Lung (tissue), 11 donors: ENCODE measurements at regions not wholly inside any gene's neighbourhood (a gene's known extent, or its start where the extent isn't known, plus 50 kb on each side); places are given as distances from the start of the nearest gene placed in this dataset.

Source experiments
- ATAC-seq: fragments of 200-7000 bp; cut with Tn5 transposase; one replicate; pipeline ENCODE4 v1.9.1; 2020; ENCODE audit warnings: moderate number of reproducible peaks; ENCODE audit not compliant: insufficient read depth, low FRiP score
- DNase-seq, 3 donors: peaks; one replicate each; pipeline ENCODE4 v3.0.0-alpha.2; 2013 to 2017
- H3K27ac ChIP-seq, 2 donors: one replicate each; pipeline ENCODE4 v1.5.1; 2013; ENCODE audit warnings: mild to moderate bottlenecking in 2 of 2, moderate library complexity in 2 of 2, control low read depth in 1 of 2, inconsistent platforms in 1 of 2, low read depth in 1 of 2, low read length in 1 of 2
- H3K27me3 ChIP-seq, 3 donors: one replicate each; pipeline ENCODE4 v1.5.1; 2013; ENCODE audit warnings: low read length in 2 of 3; ENCODE audit not compliant: control insufficient read depth in 3 of 3, insufficient read depth in 3 of 3
- H3K36me3 ChIP-seq, 4 donors: one replicate each; pipeline ENCODE4 v1.5.1; 2013; ENCODE audit warnings: low read length in 4 of 4, mild to moderate bottlenecking in 1 of 4, moderate library complexity in 1 of 4; ENCODE audit not compliant: control insufficient read depth in 4 of 4, insufficient read depth in 4 of 4
- H3K4me1 ChIP-seq, 5 donors: one replicate each; pipeline ENCODE4 v1.5.1; 2013; ENCODE audit warnings: low read length in 5 of 5, mild to moderate bottlenecking in 2 of 5, moderate library complexity in 1 of 5; ENCODE audit not compliant: control insufficient read depth in 5 of 5, insufficient read depth in 5 of 5
- H3K4me3 ChIP-seq: one replicate; pipeline ENCODE4 v1.5.1; 2013; ENCODE audit warnings: mild to moderate bottlenecking, control low read depth, moderate library complexity
- H3K9ac ChIP-seq, 2 donors: one replicate each; pipeline ENCODE4 v1.5.1; 2013; ENCODE audit warnings: low read length in 2 of 2, control low read depth in 1 of 2; ENCODE audit not compliant: insufficient read depth in 1 of 2
- H3K9me3 ChIP-seq, 4 donors: one replicate each; pipeline ENCODE4 v1.5.1; 2013; ENCODE audit warnings: low read length in 3 of 4, mild to moderate bottlenecking in 1 of 4, moderate library complexity in 1 of 4; ENCODE audit not compliant: control insufficient read depth in 4 of 4, insufficient read depth in 3 of 4
- WGBS, 2 donors: extraction: QIAGEN DNeasy Blood & Tissue Kit; methylation state at CpG; one replicate each; pipeline ENCODE4 v1.1.7; 2013; 5-methylcytosine and 5-hydroxymethylcytosine counted together
- TF ChIP-seq, protein P1 (sequence below): IDR thresholded peaks from 2 replicates; pipeline ENCODE4 v1.5.1; 2012; ENCODE audit warnings: mild to moderate bottlenecking; ENCODE audit errors: control extremely low read depth, extremely low read depth
- donor health status: control.
- donor health status: control.
- donor health status: Bipolar disorder and iron deficiency.
- donor health status: healthy.
- donor health status: DM: yes; HTN: yes; CAD: no.

DNA sequence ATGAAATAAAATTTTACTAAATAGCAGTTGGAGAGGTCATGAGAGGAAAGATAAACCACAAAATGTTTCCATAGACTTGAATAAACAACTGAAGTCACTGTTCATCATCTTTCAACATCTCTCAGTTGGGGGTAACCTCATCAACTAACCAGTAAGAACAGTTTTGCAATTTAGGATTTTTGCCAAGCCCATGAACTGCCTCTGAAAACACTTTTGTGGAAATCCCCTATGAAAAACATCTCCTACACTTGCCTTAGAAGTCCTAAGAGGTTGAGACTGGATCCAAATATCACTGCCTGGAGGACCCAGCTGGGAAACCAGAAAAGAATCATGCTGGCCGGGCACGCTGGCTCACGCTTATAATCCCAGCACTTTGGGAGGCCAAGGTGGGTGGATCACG, 273.1 kb downstream of the C12orf50 start:
- no peaks in the 10 kb centered on the region for H3K4me1 ChIP-seq
- ATAC-seq (no peak), DNase-seq (peak in 2 of 3 donors; percentile 29 to 78)
- H3K9me3 ChIP-seq: no peaks in the 10 kb centered on the region
- TF ChIP-seq, protein P1, sequence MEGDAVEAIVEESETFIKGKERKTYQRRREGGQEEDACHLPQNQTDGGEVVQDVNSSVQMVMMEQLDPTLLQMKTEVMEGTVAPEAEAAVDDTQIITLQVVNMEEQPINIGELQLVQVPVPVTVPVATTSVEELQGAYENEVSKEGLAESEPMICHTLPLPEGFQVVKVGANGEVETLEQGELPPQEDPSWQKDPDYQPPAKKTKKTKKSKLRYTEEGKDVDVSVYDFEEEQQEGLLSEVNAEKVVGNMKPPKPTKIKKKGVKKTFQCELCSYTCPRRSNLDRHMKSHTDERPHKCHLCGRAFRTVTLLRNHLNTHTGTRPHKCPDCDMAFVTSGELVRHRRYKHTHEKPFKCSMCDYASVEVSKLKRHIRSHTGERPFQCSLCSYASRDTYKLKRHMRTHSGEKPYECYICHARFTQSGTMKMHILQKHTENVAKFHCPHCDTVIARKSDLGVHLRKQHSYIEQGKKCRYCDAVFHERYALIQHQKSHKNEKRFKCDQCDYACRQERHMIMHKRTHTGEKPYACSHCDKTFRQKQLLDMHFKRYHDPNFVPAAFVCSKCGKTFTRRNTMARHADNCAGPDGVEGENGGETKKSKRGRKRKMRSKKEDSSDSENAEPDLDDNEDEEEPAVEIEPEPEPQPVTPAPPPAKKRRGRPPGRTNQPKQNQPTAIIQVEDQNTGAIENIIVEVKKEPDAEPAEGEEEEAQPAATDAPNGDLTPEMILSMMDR: no peak
- no peak overlapping the region for H3K9ac ChIP-seq
- no peaks in the 10 kb centered on the region for H3K27me3 ChIP-seq
- no peak overlapping the region for H3K4me3 ChIP-seq
- no peaks in the 10 kb centered on the region for H3K36me3 ChIP-seq
- WGBS, 2 donors: 82 to 88% methylated on average over 4 of the region's 4 CpGs
- no peak overlapping the region for H3K27ac ChIP-seq

DNA sequence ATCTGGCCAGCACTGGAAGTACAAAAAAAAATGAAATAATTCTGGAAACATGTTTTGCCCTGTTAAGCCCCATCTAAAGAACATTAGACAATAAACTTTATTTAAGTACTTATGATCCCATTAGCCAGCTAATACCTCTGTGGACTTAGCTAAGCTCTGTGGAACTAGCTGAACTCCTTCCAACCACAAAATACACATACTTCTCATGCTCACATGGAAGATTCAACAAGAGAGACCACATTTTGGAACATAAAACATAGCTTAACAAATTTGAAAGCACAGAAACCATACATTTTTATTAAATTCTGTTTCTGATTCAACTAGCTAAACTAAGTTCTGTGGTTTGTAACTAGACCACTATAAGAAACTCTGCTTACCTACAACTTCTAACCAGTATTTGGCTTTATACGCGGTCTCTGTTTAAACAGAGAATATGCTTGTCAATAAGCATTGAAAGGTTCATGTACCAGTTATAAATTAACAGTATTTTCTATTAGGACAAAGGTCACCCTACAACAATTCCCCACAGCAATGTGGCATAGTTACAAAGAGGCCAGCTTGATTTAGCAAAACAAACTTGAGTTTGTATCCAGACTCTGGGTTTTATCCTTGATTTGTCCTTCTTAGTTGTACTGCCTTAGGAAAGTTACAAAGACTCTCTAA, 300.1 kb downstream of the C12orf50 start:
- ATAC-seq: no peak

DNA sequence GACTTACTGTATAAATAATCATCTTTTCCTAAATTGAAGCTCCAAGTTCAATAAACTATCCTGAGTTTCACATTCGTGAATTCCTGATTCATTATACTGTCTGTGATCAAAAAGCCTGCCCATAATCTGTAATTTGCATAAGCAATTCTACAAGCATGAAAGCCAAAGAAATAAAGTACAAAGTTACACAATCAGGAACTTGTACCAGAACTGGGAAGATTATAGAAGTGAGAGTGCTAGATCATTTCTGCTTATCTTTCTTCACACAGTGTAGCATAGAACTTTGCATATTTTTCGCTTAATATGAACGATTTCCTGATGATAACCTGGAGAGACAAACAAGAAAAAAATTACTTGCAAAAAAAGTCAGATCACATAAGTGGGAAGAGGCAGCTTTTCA, 308.2 kb downstream of the C12orf50 start:
- WGBS, 2 donors: 48 to 68% methylated on average over 3 of the region's 3 CpGs
- no peak overlapping the region for H3K27ac ChIP-seq
- TF ChIP-seq, protein P1: no peak
- no peaks in the 10 kb centered on the region for H3K9me3 ChIP-seq
- DNase-seq (no peak), ATAC-seq (no peak)
- no peak overlapping the region for H3K4me3 ChIP-seq
- H3K9ac ChIP-seq: no peak overlapping the region
- H3K4me1 ChIP-seq: no peaks in the 10 kb centered on the region
- H3K36me3 ChIP-seq: no peaks in the 10 kb centered on the region
- no peaks in the 10 kb centered on the region for H3K27me3 ChIP-seq

More for the DNA sequence above, 300.1 kb downstream of the C12orf50 start:
- peak in 1 of 3 donors; percentile 15 for DNase-seq
- Histone ChIP-seq H3K4me1 (no peaks in the 10 kb centered on the region), H3K27ac (no peak overlapping the region), H3K36me3 (no peaks in the 10 kb centered on the region), H3K9ac (no peak overlapping the region), H3K9me3 (peaks cover 0 to 5% (median 0%) of the 10 kb centered on the region in 4 donors), H3K4me3 (no peak overlapping the region), H3K27me3 (no peaks in the 10 kb centered on the region)
- WGBS, 2 donors: 82 to 89% methylated on average over 2 of the region's 2 CpGs
- TF ChIP-seq, protein P1: no peak

- no peak overlapping the region for H3K4me3 ChIP-seq
- WGBS, 2 donors: 75 to 83% methylated on average over 5 of the region's 5 CpGs
- no peak overlapping the region for H3K27ac ChIP-seq
- H3K27me3 ChIP-seq: no peaks in the 10 kb centered on the region
- H3K9me3 ChIP-seq: no peaks in the 10 kb centered on the region
- H3K36me3 ChIP-seq: no peaks in the 10 kb centered on the region
- H3K9ac ChIP-seq: no peak overlapping the region
- no peak for ATAC-seq
- TF ChIP-seq, protein P1: no peak
- H3K4me1 ChIP-seq: no peaks in the 10 kb centered on the region
- no peak for DNase-seq
Observed at GRCh38 chr12:87704374-87704773, 324.8 kb downstream of the C12orf50 start.
